D721Med (cell line): ENCODE measurements at regions not wholly inside any gene's neighbourhood (a gene's known extent, or its start where the extent isn't known, plus 50 kb on each side); places are given as distances from the start of the nearest gene placed in this dataset.

Source experiments
- DNase-seq: peaks from one replicate; pipeline ENCODE4 v3.0.0; 2011; ENCODE audit warnings: low spot score; ENCODE audit not compliant: insufficient read length
- FAIRE-seq: peaks from 2 replicates; lab custom pipeline; 2011; peaks lifted over from hg19 to GRCh38; lab: Jason Lieb, UNC
- CTCF ChIP-seq: IDR thresholded peaks from 2 replicates; pipeline ENCODE4 v1.5.1; 2012; ENCODE audit warnings: mild to moderate bottlenecking, control low read depth; ENCODE audit not compliant: insufficient read depth; ENCODE audit errors: missing control alignments

GRCh38 chr18:79597176-79597830, 82.3 kb upstream of the CTDP1 start:
- no peak for TF ChIP-seq CTCF
- DNase-seq = no peak

GRCh38 chr18:79597831-79598632, 81.6 kb upstream of the CTDP1 start:
- no peak for TF ChIP-seq CTCF
- no peak for DNase-seq
- FAIRE-seq = no peak

More at GRCh38 chr18:79597176-79597830, 82.3 kb upstream of the CTDP1 start:
- no peak for FAIRE-seq

- FAIRE-seq = no peak
- no peak for DNase-seq
- TF ChIP-seq CTCF = no peak
Observed at GRCh38 chr18:79598633-79599175, 80.9 kb upstream of the CTDP1 start.

- FAIRE-seq (no peak), DNase-seq (no peak)
- no peak for TF ChIP-seq CTCF
Observed at GRCh38 chr18:79599441-79599931, 80.1 kb upstream of the CTDP1 start.

- TF ChIP-seq CTCF = no peak
- no peak for DNase-seq
- FAIRE-seq = no peak
Observed at GRCh38 chr18:79600141-79600540, 79.5 kb upstream of the CTDP1 start.

- TF ChIP-seq CTCF = no peak
- no peak for DNase-seq
- FAIRE-seq = no peak
Observed at GRCh38 chr18:79600596-79600995, 79.0 kb upstream of the CTDP1 start.

GRCh38 chr18:79601234-79601633, 78.4 kb upstream of the CTDP1 start:
- no peak for TF ChIP-seq CTCF
- FAIRE-seq = no peak
- DNase-seq = no peak
